ENCODE measurements at regions not wholly inside any gene's neighbourhood (a gene's known extent, or its start where the extent isn't known, plus 50 kb on each side); places are given as distances from the start of the nearest gene placed in this dataset.

- TF ChIP-seq CTCF (IDR thresholded peaks at IDR 0.05) (no peak), POLR2A (IDR thresholded peaks at IDR 0.05) (no peak)
These were observed 166.2 kb downstream of the KCTD12 start for GRCh38 chr13:76719955-76720354.
